D721Med (cell line): ENCODE measurements at regions not wholly inside any gene's neighbourhood (a gene's known extent, or its start where the extent isn't known, plus 50 kb on each side); places are given as distances from the start of the nearest gene placed in this dataset.

Experiments
- DNase-seq: peaks from one replicate; pipeline ENCODE4 v3.0.0; 2011; ENCODE audit warnings: low spot score; ENCODE audit not compliant: insufficient read length
- FAIRE-seq: peaks from 2 replicates; lab custom pipeline; 2011; peaks lifted over from hg19 to GRCh38; lab: Jason Lieb, UNC
- CTCF ChIP-seq: IDR thresholded peaks from 2 replicates; pipeline ENCODE4 v1.5.1; 2012; ENCODE audit warnings: mild to moderate bottlenecking, control low read depth; ENCODE audit not compliant: insufficient read depth; ENCODE audit errors: missing control alignments

GRCh38 chr2:125281242-125281641 is 1256.2 kb downstream of the CNTNAP5 start:
- DNase-seq, result no peak
- no peak for FAIRE-seq
- TF ChIP-seq CTCF, result no peak

- no peak for FAIRE-seq
- no peak for DNase-seq
- TF ChIP-seq CTCF, result no peak
Measured at GRCh38 chr2:125296742-125297141, 1271.7 kb downstream of the CNTNAP5 start.

GRCh38 chr2:125310657-125311364 is 1285.7 kb downstream of the CNTNAP5 start:
- FAIRE-seq (no peak), DNase-seq (no peak)
- no peak for TF ChIP-seq CTCF

GRCh38 chr2:125312342-125312741 is 1287.3 kb downstream of the CNTNAP5 start:
- FAIRE-seq, result no peak
- TF ChIP-seq CTCF, result no peak
- no peak for DNase-seq

- TF ChIP-seq CTCF, result no peak
- no peak for FAIRE-seq
- DNase-seq, result no peak
Measured at GRCh38 chr2:125313806-125314205, 1288.7 kb downstream of the CNTNAP5 start.

GRCh38 chr2:125318740-125319139 is 1293.7 kb downstream of the CNTNAP5 start:
- FAIRE-seq, result no peak
- TF ChIP-seq CTCF, result no peak
- DNase-seq, result no peak

- FAIRE-seq (no peak), DNase-seq (no peak)
- no peak for TF ChIP-seq CTCF
Measured at GRCh38 chr2:125324273-125324672, 1299.2 kb downstream of the CNTNAP5 start.
